K562 (cell line): ENCODE measurements at regions not wholly inside any gene's neighbourhood (a gene's known extent, or its start where the extent isn't known, plus 50 kb on each side); places are given as distances from the start of the nearest gene placed in this dataset.

Source experiments
- ATAC-seq: fragments of 200-7000 bp; cut with Tn5 transposase; 3 replicates; pipeline ENCODE4 v1.9.1; 2020; ENCODE audit warnings: moderate library complexity
- BruUV-seq: library from RNA; stranded (reverse); fragments of 400-500 nt; replicated peaks from 2 replicates; lab custom pipeline; 2021; lab: Mats Ljungman, UMichigan
- CTCF ChIA-PET: fragments of 300-600 bp; formaldehyde crosslinking; extraction: SDS; loops from one replicate; lab custom pipeline; 2021; ENCODE audit warnings: low intra/inter-chr PET ratio; lab: Yijun Ruan, JAX
- POLR2A ChIA-PET: fragments of 300-600, 350-650 bp; sonication (Branson Sonifier 250); formaldehyde crosslinking; extraction: SDS; loops from one replicate; lab custom pipeline; 2021; ENCODE audit warnings: antibody characterized with exemption, inconsistent platforms; lab: Yijun Ruan, JAX
- DNase-seq, 4 experiments: peaks; one replicate each; pipeline versions ENCODE4 v3.0.0 to v3.0.0-alpha.2; 2011 to 2018; ENCODE audit warnings: low spot score in 3 of 4, mixed read lengths in 3 of 4; ENCODE audit errors: extremely low read depth in 1 of 4
- FAIRE-seq: peaks from 2 replicates; lab custom pipeline; 2011; peaks lifted over from hg19 to GRCh38; lab: Jason Lieb, UNC
- H2AFZ ChIP-seq: 2 replicates; pipeline ENCODE4 v1.6.0; 2011; ENCODE audit warnings: low read depth, low read length, control low read depth, inconsistent platforms
- H3K27ac ChIP-seq: fragments of 200-600 bp; 3 replicates; pipeline ENCODE4 v1.8.0; 2011; ENCODE audit warnings: low read depth, mild to moderate bottlenecking, control low read depth, inconsistent platforms, low read length, moderate library complexity, mixed read lengths; ENCODE audit errors: extremely low read depth
- H3K27me3 ChIP-seq, 2 experiments: fragments of 300-600 bp in 1 of 2; 2 replicates in 1 of 2; 3 replicates in 1 of 2; pipeline versions ENCODE4 v1.6.0 to v1.8.0; 2011; ENCODE audit warnings: inconsistent platforms in 2 of 2, low read length in 2 of 2, mild to moderate bottlenecking in 1 of 2, mixed read lengths in 1 of 2, moderate library complexity in 1 of 2; ENCODE audit not compliant: control insufficient read depth in 2 of 2, insufficient read depth in 2 of 2
- H3K36me3 ChIP-seq: fragments of 300-600 bp; 3 replicates; pipeline ENCODE4 v1.8.0; 2011; ENCODE audit warnings: mild to moderate bottlenecking, low read length, inconsistent platforms; ENCODE audit not compliant: control insufficient read depth, insufficient read depth
- H3K4me1 ChIP-seq, 2 experiments: fragments of 200-600 bp in 1 of 2; replicated peaks in 1 of 2; 2 replicates in 1 of 2; 3 replicates in 1 of 2; pipeline versions ENCODE4 v1.5.1 to v1.8.0; 2011; ENCODE audit warnings: inconsistent platforms in 2 of 2, low read length in 2 of 2, mild to moderate bottlenecking in 1 of 2, mixed read lengths in 1 of 2, moderate library complexity in 1 of 2; ENCODE audit not compliant: control insufficient read depth in 2 of 2, insufficient read depth in 2 of 2
- H3K4me2 ChIP-seq: 2 replicates; pipeline ENCODE4 v1.6.1; 2011; ENCODE audit warnings: low read length, control low read depth, inconsistent platforms, mixed read lengths; ENCODE audit not compliant: insufficient read depth
- H3K4me3 ChIP-seq: fragments of 200-600 bp; sonication (generic), shearing (Covaris generic); 2 replicates; pipeline ENCODE4 v1.5.1; 2016; ENCODE audit warnings: control low read depth, inconsistent platforms
- H3K79me2 ChIP-seq: fragments of 200-600 bp; 3 replicates; pipeline ENCODE4 v1.8.0; 2011; ENCODE audit warnings: low read length, inconsistent platforms; ENCODE audit not compliant: control insufficient read depth, insufficient read depth
- H3K9ac ChIP-seq, 2 experiments: 2 replicates each; pipeline versions ENCODE4 v1.6.0 to v1.6.1; 2011; ENCODE audit warnings: low read depth in 2 of 2, low read length in 2 of 2, control low read depth in 1 of 2, inconsistent platforms in 1 of 2, mild to moderate bottlenecking in 1 of 2, mixed read lengths in 1 of 2; ENCODE audit not compliant: insufficient read depth in 1 of 2
- H3K9me1 ChIP-seq: one replicate; pipeline ENCODE4 v1.6.0; 2011; ENCODE audit warnings: inconsistent platforms, mild to moderate bottlenecking, low read length, moderate library complexity; ENCODE audit not compliant: control insufficient read depth, insufficient read depth
- H3K9me3 ChIP-seq: replicated peaks from 2 replicates; pipeline ENCODE4 v1.5.1; 2011; ENCODE audit warnings: low read depth, low read length, inconsistent platforms; ENCODE audit not compliant: control insufficient read depth, insufficient read depth
- H4K20me1 ChIP-seq: replicated peaks from 2 replicates; pipeline ENCODE4 v1.6.1; 2011; ENCODE audit warnings: low read length, inconsistent platforms, mixed read lengths; ENCODE audit not compliant: control insufficient read depth, insufficient read depth
- CBX5 ChIP-seq: IDR thresholded peaks from 2 replicates; pipeline ENCODE4 v1.6.1; 2014; ENCODE audit warnings: low read depth, borderline replicate concordance
- E2F1 ChIP-seq: sonication (generic); formaldehyde crosslinking; IDR thresholded peaks from 2 replicates; pipeline ENCODE4 v1.8.1; 2023; ENCODE audit warnings: mild to moderate bottlenecking, missing genetic modification reagents, moderate library complexity
- E4F1 ChIP-seq: fragments of 250-450 bp; sonication (Bioruptor Pico); IDR thresholded peaks from 2 replicates; pipeline ENCODE4 v1.5.0; 2021; ENCODE audit warnings: mild to moderate bottlenecking, borderline replicate concordance
- FIP1L1 ChIP-seq: fragments of 200-400 bp; formaldehyde crosslinking; IDR thresholded peaks from 2 replicates; pipeline ENCODE4 v1.6.1; 2018; ENCODE audit warnings: mild to moderate bottlenecking, low read depth, low read length; ENCODE audit not compliant: poor library complexity, severe bottlenecking
- FOXO4 ChIP-seq: fragments of 450-650 bp; formaldehyde crosslinking; IDR thresholded peaks from 2 replicates; pipeline ENCODE4 v1.4.0; 2020; ENCODE audit warnings: mild to moderate bottlenecking, moderate library complexity
- HINFP ChIP-seq: fragments of 450-650 bp; conservative IDR thresholded peaks from 2 replicates; pipeline ENCODE4 v1.6.1; 2016; ENCODE audit warnings: missing genetic modification characterization, low read depth, mild to moderate bottlenecking, control low read depth, missing compliant biosample characterization
- MCM5 ChIP-seq: fragments of 450-650 bp; IDR thresholded peaks from 2 replicates; pipeline ENCODE4 v1.6.1; 2016; ENCODE audit warnings: low read depth
- MCM7 ChIP-seq, 2 experiments: fragments of 450-650 bp; IDR thresholded peaks; 2 replicates each; pipeline ENCODE4 v1.6.1; 2016 to 2018
- ZBTB33 ChIP-seq: sonication (generic); formaldehyde crosslinking; IDR thresholded peaks from 2 replicates; pipeline ENCODE4 v1.8.1; 2023; ENCODE audit warnings: mild to moderate bottlenecking, missing genetic modification reagents
- ZNF184 ChIP-seq: sonication (generic); formaldehyde crosslinking; IDR thresholded peaks from 2 replicates; pipeline ENCODE4 v1.5.0; 2020; ENCODE audit warnings: missing genetic modification reagents
- ZNF589 ChIP-seq: fragments of 200-800 bp; sonication (Bioruptor generic); IDR thresholded peaks from 2 replicates; pipeline ENCODE4 v1.6.1; 2016; ENCODE audit warnings: low read depth, missing genetic modification characterization, missing compliant biosample characterization
- WGBS: fragments of 100-300 bp; shearing (Covaris generic); methylation state at CpG from one replicate; pipeline ENCODE4 v1.1.6; 2016; ENCODE audit warnings: low coverage, mixed read lengths; ENCODE audit not compliant: insufficient coverage; ENCODE audit errors: missing lambda C conversion rate; 5-methylcytosine and 5-hydroxymethylcytosine counted together
- in situ Hi-C: fragments of 300-500 bp; cut with MboI; formaldehyde crosslinking; loops from 4 replicates; pipeline ENCODE4 v1.15.0; 2018; ENCODE audit warnings: inconsistent platforms, mixed read lengths
- intact Hi-C: fragments of 100-400 bp; cut with micrococcal nuclease; formaldehyde crosslinking; loops from 2 replicates; pipeline ENCODE4 v1.14.2; 2022

GRCh38 chr20:55283889-55284288 lies 721.4 kb downstream of the CBLN4 start:
- BruUV-seq: no TSS peak
- in situ Hi-C loops: no loop called here
- intact Hi-C loops: no loop called here
- Histone ChIP-seq H3K36me3 (no peaks in the 10 kb centered on the region), H3K79me2 (no peaks in the 10 kb centered on the region), H3K9me3 (no peaks in the 10 kb centered on the region), H3K4me3 (no peak overlapping the region), H2AFZ (no peak overlapping the region), H3K4me2 (no peak overlapping the region), H3K27me3 (no peaks in the 10 kb centered on the region), H4K20me1 (no peaks in the 10 kb centered on the region), H3K27ac (no peak overlapping the region), H3K9ac (no peak overlapping the region), H3K4me1 (no peaks in the 10 kb centered on the region), H3K9me1 (no peaks in the 10 kb centered on the region)
- WGBS: 3% methylated on average over 2 of the region's 2 CpGs
- FAIRE-seq (no peak), ATAC-seq (no peak), DNase-seq (no peak)
- ChIA-PET CTCF (no interaction called here), POLR2A (no interaction called here)
- TF ChIP-seq MCM5 (no peak), E2F1 (CRISPR knock-in tag) (no peak), FIP1L1 (no peak), MCM7 (IDR thresholded peaks at IDR 0.05) (no peak), CBX5 (no peak), ZNF184 (CRISPR knock-in tag) (no peak), HINFP (tag) (no peak), ZNF589 (no peak), E4F1 (CRISPR knock-in tag) (no peak), ZBTB33 (CRISPR knock-in tag) (no peak), FOXO4 (CRISPR knock-in tag) (no peak)
